GM18507 (cell line): ENCODE measurements at regions not wholly inside any gene's neighbourhood (a gene's known extent, or its start where the extent isn't known, plus 50 kb on each side); places are given as distances from the start of the nearest gene placed in this dataset.

Experiments
- DNase-seq: peaks from one replicate; pipeline ENCODE4 v3.0.0; 2011; ENCODE audit warnings: low read depth; ENCODE audit not compliant: insufficient read length; ENCODE audit errors: extremely low spot score
- FAIRE-seq: peaks from 2 replicates; lab custom pipeline; 2011; peaks lifted over from hg19 to GRCh38; lab: Jason Lieb, UNC

DNA sequence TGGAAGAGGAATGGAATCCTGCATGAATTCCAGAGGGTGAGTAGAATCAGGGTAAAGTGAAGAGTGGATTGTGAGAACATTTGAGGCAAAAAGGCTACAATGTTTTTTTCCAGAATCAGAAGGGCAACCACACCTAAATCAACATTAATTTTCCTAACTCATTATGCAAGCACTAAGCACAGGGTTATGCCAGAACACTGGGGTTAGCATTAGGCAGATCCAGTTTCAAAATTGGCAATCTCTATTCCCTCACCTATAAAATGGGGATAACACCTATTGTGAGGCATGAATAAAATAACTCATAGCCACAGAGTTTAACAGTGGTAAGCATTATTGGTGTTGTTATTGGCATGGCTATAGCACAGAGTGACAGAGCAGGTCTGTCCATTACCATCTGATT is 378.6 kb upstream of the FAT3 start:
- FAIRE-seq = no peak
- no peak for DNase-seq

DNA sequence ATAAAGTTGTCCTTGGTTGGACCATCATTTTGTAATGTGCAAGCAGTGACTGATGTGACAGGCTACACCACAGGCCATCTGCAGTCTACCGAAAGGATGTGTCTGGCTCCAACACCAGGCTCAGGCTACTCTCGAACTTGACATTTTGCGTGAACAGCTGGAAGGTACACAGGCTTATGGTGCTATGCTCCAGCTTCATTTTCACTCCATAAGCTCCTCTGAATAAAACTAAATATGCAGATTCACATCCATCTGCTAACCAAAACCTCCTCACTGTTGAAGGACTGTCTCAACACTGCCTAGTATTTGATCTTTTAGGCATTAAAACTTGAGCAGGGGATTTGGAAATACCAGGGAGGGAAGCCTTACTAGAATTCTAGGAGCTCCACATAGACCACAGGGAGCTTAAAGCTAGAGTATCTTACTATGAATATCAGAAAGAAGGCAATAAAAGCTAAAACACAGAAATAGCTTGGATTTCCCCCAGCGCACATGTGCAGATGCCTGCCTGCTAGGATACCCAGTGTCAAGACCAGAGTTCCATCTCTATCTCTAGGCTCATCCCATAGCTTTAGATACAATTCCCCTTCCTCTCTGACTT is 383.9 kb upstream of the FAT3 start:
- FAIRE-seq (no peak), DNase-seq (no peak)

DNA sequence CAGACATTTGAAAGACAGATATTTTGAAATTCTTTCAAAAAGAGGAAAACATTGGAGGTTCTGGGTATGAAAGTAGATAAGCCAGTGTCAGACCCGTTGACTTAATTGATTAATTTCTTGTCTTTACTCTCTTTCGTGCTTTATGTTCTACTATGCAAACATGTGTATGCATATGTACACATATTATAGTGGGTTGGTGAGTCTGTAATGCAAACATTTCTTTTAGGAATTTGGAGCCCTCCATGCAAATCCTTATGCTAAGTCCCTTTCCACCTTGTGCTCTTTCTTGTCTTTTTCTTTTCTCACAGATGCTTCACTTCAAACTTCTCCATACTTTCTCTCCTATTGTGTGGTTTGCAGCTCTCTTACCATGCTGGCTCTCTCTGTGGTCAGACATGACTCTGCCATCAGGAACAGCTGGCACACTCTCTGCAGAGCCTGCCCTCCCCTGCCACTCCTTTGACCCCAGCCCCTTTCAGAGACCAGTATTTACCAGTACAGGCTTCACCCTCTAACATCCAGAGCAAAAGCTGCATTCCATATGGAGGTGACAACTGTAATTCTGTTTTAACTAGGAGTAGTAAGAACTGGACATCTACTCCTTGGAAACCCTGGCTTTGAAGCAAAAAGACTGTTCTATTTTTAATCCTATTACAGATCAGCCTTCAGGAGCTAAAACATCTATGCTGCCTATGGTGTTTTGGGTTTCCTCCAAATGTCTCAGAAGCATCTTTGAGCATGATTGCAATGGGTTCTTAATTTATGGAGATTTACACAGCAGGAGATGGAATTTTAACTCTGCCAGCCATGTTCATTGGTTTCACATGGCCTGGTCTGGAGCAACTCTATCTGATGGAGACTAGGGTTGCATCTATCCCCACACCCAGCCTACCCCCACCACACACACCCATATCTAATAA is 386.9 kb upstream of the FAT3 start:
- FAIRE-seq (no peak), DNase-seq (no peak)

DNA sequence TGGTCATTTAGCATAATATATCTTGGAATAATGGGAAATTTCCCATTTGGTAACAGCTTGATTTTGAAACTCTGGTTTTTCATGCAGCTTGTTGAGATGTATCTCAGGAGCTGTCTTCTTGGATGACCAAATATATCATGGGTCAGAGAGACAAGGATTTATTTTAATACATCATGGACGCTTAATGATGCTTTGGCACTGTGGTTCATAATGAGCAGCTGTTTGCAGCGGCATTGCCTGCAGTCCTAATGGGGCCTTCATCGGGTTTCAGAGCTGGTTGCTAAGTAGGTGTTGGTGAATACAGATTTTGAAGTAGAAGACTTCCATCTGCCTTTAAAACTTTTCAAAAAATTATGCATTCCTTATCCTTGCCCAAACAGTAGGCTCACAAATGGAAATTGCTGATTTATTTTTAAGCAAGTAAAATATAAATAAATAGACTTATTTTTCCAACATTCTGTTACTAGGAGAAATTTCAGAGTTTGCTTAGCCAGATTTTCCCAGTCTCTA is 389.5 kb upstream of the FAT3 start:
- FAIRE-seq (no peak), DNase-seq (no peak)

DNA sequence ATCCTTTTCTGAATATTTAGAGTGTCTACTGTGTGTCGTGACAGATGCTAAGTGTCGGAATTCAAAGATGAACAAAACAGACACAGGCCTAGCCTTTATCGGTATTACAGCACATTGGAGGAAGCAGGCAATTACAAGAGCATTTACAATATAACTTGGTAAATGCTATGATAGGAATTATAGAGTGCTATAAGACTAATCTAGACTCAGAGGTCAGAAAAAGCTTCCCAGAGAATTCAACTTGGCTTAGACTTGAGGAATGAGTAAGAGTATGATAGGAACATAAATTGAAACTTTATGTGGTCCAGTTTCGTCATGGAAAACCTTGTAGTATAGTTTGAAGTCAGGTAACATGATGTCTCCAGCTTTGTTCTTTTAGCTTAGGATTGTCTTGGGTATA is 395.7 kb upstream of the FAT3 start:
- DNase-seq (no peak), FAIRE-seq (no peak)

DNA sequence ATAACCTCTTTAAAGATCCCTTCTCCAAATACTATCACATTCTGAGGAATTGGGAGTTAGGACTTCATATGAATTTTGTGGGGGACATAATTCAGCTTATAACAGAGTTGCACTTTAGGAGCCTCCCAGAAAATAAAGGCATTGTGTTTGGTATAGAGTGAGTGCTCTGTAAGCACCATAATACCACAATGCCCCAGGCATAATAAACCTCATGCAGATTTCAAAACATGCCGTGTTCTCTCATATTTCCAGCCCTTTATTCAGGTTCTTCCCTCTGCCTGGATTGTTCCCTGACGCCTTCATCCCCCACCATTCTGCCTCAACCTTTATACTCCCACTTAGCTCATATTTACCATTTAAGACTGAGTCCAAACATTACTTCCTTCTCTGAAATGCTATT is 398.8 kb upstream of the FAT3 start:
- DNase-seq (no peak), FAIRE-seq (no peak)

DNA sequence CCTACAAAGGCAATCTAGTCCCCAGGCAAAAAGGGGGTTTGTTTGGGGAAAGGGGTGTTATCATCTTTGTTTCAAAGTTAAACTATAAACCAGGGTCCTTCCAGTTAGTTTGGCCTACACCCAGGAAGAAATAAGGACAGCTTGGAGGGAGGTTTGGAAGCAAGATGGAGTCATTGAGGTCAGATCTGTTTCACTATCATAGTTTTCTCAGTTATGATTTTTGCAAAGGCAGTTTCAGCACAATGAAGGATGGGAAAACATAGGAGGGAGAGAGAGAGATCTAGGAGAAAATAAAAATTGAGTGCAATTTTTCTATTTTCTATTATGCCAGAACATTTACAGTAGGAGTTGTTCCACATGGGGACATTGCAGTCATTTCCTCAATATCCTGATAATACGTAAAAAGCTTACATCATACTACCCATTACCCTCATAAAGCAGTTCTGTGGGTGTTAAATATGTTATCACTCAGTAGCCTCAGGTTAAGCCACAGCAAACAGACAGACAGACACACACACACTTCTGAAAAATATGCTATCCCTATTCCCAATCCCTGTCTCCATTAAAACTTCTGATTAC is 401.3 kb upstream of the FAT3 start:
- no peak for FAIRE-seq
- no peak for DNase-seq

DNA sequence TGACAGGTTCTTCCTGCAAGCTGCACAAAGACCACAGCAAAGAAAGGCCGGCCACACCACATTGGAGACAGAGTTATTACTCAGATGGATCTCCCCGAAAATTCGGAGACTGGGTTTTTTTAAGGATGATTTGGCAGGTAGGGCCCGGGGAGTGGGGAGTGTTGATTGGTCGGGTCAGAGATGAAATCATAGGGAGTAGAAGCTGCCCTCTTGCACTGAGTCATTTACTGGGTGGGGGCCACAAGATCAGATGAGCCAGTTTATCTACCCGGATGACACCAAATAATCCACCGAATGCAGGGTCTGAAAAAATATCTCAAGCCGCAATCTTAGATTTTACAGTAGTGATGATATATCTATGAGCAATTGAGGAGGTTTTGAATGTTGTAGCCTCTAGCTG is 401.8 kb upstream of the FAT3 start:
- no peak for FAIRE-seq
- DNase-seq = no peak

DNA sequence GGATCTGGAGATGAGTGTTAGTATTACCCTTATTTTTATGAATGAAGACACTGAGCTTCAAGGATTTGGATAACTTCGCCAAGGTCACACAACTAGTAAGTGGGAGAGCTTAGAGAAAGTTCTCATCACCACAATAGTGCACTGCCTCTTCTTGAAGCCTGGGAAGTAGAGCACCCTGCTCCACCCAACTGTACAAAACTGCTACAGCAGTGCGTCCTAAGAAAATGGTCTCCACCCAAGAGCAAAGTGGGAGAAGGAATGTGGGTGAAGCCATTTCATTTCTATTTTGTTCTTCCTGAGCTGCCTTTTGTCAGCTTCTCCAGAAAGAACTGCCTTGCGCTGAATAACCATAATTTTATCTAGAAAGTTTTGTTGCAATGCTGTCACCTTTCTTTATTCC is 403.9 kb upstream of the FAT3 start:
- no peak for DNase-seq
- no peak for FAIRE-seq

DNA sequence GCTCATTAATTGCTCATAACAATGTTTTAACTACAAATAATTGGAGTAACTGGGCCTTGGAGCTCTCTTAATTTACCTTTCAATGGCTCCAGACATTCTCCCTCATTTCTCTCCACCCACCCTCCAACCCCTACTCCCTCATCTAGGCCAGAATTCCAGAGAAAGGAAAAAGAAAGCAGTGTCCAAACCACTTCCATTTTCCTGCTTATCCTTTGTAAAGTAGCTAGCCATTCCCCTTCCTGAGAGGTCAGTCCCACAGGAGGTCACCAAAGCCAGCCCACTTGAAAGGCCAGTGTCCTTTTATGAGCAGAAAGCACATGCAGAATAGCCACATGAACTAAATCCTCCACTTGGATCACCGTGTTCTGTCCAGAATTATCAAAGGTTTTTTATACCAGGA is 404.8 kb upstream of the FAT3 start:
- FAIRE-seq (no peak), DNase-seq (no peak)

DNA sequence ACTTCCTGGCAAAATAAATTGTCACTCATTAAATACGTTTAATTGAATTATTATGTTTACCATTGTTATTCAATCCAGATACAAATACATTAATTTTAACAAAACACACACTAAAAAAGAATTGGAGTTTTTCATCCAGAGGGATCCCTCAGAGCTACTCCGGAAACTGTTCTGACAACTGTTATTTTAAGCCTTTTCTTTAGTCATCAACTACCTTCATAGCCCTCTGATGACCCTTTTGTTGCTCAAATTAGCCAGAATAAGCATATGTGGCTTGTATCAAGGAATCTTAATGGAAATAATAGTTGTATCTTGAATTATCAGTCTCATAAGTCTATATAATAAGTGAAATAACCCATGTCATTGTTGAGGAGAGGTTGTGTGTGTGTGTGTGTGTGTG is 405.4 kb upstream of the FAT3 start:
- no peak for FAIRE-seq

DNA sequence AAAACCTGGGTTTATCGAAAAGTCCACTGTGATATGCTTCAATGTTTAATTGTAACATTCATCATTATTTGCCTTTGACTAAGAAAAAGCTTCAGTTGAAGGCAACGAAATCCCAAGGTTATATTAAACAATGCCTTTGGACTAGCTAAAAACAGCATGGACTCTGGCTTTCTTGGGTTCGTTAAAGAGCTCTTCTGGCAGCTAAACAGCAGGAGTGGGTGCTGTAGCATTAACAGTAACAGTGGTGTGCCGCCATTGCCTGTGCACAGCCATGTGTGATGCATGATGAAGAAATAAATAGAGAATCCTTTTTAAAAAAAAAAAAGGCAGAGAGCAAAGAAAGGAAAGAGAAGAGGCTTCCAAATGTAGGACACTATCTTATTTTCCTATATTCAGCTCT is 406.6 kb upstream of the FAT3 start:
- DNase-seq = no peak
- FAIRE-seq = no peak

More for the DNA sequence above, 405.4 kb upstream of the FAT3 start:
- no peak for DNase-seq

DNA sequence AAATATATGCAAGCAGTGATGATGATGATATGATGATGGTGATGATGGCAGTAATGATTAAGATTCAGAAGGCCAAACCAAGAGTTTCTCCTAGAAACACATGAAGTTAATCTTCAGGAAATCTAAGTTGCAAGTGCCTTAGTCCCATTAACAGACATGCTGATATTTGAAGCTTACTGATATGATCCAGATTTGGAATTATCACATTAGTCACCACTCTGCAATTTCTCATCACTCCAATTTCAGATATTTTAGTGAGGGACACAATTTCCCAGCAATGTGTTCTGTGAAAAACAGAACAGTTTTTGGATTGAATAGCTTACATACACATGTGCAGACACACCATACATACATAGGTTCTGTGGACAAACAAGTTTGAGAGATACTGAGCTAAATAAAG is 411.4 kb upstream of the FAT3 start:
- FAIRE-seq (no peak), DNase-seq (no peak)

DNA sequence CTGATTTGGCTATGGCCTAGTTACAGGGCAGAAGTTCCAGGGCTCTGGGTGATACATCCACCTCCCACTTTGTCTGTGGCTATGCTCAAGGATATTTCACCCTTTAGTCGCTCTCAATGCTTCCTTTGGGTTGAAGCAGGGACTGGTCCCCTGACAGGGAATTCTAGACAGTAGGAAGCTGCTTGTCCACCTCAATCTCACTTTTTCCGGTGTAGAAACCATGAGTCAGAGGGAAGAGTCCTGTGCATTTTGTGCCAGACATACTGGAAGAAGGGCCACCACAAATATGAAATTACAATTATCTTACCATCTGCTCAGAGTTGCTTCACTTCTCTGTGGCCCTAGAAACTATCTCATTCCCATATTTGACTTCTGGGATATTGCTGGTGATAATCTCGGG is 413.7 kb upstream of the FAT3 start:
- FAIRE-seq = no peak
- no peak for DNase-seq

DNA sequence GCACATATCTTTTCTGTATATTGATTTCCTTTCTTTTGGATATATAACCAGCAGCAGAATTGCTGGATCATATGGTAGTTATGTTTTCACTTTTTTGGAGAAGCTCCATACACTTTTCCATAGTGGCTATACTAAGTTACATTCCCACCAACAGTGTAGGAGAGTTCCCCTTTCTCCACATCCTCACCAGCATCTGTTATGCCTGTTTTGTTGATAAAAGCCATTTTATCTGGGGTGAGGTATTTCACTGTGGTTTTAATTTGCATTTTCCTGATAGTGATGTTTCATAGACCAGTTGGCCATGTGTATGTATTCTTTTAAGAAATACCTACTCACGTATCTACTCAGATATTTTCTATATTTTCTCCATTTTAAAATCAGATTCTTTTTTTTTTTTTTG is 419.3 kb upstream of the FAT3 start:
- FAIRE-seq (no peak), DNase-seq (no peak)

DNA sequence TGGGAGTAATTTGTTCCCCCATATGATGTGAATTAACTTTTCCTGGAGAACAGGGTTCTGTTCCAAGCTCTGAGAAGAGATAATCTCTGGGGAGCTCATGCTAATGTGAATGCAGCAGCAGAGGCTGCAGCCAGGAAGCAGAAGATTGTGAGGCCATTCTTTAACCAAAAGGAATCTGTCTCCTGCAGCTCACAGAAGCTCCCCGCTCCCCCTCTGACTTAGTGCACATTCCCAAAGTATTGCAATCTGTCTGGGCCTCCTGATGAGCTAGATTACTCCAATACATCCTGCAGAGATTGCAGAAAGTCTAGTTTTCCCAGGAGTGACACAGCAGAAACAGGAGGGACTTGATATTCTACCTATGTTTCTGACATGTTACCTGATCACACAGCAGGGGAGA is 420.6 kb upstream of the FAT3 start:
- no peak for DNase-seq
- no peak for FAIRE-seq

DNA sequence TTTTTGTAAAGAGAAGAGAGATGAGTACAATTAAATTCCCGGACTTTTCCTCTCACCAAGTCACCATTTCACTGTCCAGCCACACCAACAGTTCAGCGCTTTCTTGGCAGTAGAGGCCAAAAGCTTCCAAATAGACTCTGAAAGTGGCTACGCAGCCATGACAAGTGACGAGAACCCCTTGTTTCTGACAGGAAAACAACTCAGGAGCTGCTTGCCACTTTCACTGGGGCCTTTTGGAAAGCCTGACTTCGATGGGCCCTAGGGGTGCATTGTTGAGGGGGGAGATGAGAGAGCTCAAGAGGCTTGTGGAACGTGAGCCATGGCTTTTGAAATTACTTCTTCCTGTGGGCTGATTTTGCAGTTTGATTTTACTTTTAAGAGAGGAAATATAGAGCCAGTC is 422.1 kb upstream of the FAT3 start:
- DNase-seq = no peak
- no peak for FAIRE-seq

DNA sequence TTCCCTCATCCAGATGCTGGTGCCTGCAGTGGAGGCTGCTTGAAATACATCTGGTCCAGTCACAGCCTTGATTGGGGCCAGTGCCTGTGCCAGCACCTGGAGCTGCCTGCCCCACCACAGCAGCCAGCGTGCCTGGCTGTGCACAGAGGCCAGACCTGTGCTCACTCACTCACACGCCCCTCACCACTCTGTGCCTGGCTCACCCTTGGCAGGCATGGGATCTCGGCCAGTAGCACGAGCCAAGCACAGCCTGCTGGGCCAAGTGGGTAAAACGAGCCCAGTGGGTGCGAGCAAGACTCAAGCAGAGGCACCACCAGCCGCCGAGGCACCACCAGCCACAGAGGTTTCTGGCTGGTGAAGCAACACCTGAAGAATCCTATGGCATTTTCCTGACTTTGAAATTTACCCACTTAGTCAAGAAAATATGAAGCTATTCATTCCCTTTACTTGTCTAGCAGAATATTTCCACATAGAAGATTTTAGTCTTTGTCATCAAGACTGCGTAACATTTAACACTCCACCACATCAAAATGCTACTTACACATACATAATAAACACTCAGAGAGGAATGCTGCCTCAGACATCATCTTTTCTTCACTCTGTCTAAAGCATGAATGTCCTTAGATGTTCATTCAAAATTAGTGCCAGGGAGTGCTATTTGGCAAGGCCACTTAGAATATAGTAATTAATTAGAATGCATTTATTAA is 424.3 kb upstream of the FAT3 start:
- FAIRE-seq (no peak), DNase-seq (no peak)

DNA sequence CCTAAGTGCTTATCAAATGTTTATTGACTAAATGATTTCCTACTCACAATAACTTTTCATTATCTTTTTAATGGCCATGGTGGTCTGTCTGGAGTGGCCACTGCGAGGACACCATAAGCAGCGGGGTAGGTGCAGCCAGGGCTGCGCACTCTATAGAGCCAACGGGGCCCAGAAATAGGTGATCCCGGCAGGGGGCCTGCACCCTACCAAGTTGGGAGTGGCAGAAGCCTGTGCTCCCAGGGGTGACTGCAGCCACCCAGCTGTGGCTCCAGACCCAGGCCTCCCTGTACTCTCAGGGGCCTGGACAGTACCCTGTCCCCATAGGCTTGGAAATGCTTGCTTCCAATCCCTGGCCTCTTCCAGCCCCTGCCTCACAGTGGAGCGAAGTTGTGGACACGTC is 426.4 kb upstream of the FAT3 start:
- FAIRE-seq (no peak), DNase-seq (no peak)

DNA sequence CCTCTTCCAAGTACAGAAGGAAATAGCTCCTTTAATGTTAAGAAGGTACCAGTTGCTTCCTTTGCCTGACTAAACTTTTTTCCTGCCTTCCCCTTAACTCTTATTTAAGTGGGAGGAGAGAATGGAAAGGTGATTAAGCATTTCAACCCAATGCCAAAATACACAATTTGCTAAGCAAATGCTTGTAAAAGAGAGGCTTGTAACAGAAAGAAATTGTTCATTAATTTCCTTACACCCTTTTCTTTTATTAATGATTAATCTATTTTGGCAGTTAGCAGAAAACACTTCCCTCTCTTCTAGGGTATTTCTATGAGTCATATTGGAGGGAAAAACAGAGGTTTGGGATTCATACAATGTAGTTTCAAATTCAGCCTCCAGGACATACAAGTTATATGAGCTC is 427.6 kb upstream of the FAT3 start:
- FAIRE-seq (no peak), DNase-seq (no peak)
